SK-N-MC (cell line): ENCODE measurements at regions not wholly inside any gene's neighbourhood (a gene's known extent, or its start where the extent isn't known, plus 50 kb on each side); places are given as distances from the start of the nearest gene placed in this dataset.

Experiments
- EZH2 ChIP-seq: fragments of 200-600 bp; sonication (generic); IDR thresholded peaks from one replicate; pipeline ENCODE4 v1.6.1; 2017; ENCODE audit warnings: antibody characterized with exemption
- POLR2AphosphoS5 ChIP-seq: IDR thresholded peaks from 2 replicates; pipeline ENCODE4 v1.6.1; 2012; ENCODE audit warnings: mild to moderate bottlenecking, low read depth, low read length, borderline replicate concordance

DNA sequence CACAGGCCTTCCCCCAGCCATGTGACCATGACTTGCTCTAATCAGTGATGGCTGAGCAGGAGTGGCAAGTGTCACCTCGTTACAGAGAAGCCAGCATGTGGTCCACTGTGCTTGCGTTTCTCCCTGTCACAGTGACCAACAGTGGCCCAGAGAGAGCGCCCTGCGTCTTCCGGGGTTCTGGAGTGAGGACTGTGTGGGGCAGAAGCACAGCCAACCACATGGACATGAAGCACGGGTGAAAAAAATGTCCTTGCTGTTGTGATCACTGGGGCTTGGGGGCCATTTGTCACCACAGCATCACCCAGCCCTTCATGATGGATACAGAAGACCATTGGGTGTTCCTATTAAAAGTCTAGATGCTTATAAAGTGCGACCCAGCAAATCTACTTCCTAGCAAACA is 174.6 kb upstream of the C14orf180 start:
- no peak for TF ChIP-seq EZH2
- TF ChIP-seq POLR2AphosphoS5 = no peak
